RWPE2 (cell line): ENCODE measurements at regions not wholly inside any gene's neighbourhood (a gene's known extent, or its start where the extent isn't known, plus 50 kb on each side); places are given as distances from the start of the nearest gene placed in this dataset.

Experiments
- ATAC-seq: fragments of 200-7000 bp; cut with Tn5 transposase; 3 replicates; pipeline ENCODE4 v1.9.1; 2021; ENCODE audit warnings: low read depth
- DNase-seq: peaks from one replicate; pipeline ENCODE4 v3.0.0-alpha.2; 2020; ENCODE audit warnings: low spot score
- H3K27ac ChIP-seq: fragments of 450-650 bp; 2 replicates; pipeline ENCODE4 v1.5.1; 2017; ENCODE audit warnings: mild to moderate bottlenecking; ENCODE audit not compliant: poor library complexity, severe bottlenecking
- H3K27me3 ChIP-seq: fragments of 250-450 bp; sonication (Bioruptor Pico); 2 replicates; pipeline ENCODE4 v1.5.1; 2021; ENCODE audit warnings: mild to moderate bottlenecking, moderate library complexity; ENCODE audit not compliant: insufficient read depth, poor library complexity, severe bottlenecking
- H3K36me3 ChIP-seq: fragments of 250-450 bp; sonication (Bioruptor Pico); 2 replicates; pipeline ENCODE4 v1.5.1; 2020; ENCODE audit warnings: low read depth, mild to moderate bottlenecking, moderate library complexity
- H3K4me1 ChIP-seq: fragments of 250-450 bp; sonication (Bioruptor Pico); 2 replicates; pipeline ENCODE4 v1.5.1; 2021; ENCODE audit warnings: mild to moderate bottlenecking, moderate library complexity; ENCODE audit not compliant: insufficient read depth, poor library complexity, severe bottlenecking
- H3K4me3 ChIP-seq: fragments of 250-450 bp; sonication (Bioruptor Pico); 2 replicates; pipeline ENCODE4 v1.5.1; 2021; ENCODE audit warnings: mild to moderate bottlenecking, moderate library complexity; ENCODE audit not compliant: severe bottlenecking
- H3K9me3 ChIP-seq: fragments of 250-450 bp; sonication (Bioruptor Pico); 2 replicates; pipeline ENCODE4 v1.5.1; 2021; ENCODE audit warnings: mild to moderate bottlenecking, moderate library complexity; ENCODE audit not compliant: severe bottlenecking
- TF ChIP-seq, protein P1 (sequence below): fragments of 450-650 bp; IDR thresholded peaks from one replicate; pipeline ENCODE4 v1.5.1; 2017; ENCODE audit warnings: mild to moderate bottlenecking, moderate library complexity; ENCODE audit not compliant: poor library complexity, severe bottlenecking

DNA sequence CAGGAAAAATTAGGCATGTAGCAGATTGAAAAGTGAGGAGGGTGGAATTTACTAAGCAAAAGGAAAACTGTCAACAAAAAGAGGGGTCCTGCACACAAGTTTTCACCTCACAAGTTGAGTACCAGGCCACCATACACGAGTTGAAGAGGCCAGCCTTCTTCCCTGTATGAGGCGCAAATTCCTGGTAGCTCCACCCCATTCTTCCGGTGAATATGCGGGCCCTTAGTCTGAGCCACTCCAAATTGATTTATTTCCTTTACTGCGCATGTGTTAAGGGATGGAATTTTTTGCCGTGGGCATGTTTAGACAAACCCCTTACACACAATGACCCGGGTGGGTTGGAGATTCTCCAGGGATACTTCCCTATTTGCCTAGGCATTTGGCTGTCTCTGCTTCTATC, 942.1 kb upstream of the GRIA3 start:
- Histone ChIP-seq H3K36me3 (no peaks in the 10 kb centered on the region), H3K27ac (no peak overlapping the region), H3K27me3 (no peaks in the 10 kb centered on the region), H3K9me3 (no peaks in the 10 kb centered on the region), H3K4me1 (peaks cover 3% of the 10 kb centered on the region), H3K4me3 (no peak overlapping the region)
- DNase-seq: no peak
- no peak for ATAC-seq
- TF ChIP-seq, protein P1, sequence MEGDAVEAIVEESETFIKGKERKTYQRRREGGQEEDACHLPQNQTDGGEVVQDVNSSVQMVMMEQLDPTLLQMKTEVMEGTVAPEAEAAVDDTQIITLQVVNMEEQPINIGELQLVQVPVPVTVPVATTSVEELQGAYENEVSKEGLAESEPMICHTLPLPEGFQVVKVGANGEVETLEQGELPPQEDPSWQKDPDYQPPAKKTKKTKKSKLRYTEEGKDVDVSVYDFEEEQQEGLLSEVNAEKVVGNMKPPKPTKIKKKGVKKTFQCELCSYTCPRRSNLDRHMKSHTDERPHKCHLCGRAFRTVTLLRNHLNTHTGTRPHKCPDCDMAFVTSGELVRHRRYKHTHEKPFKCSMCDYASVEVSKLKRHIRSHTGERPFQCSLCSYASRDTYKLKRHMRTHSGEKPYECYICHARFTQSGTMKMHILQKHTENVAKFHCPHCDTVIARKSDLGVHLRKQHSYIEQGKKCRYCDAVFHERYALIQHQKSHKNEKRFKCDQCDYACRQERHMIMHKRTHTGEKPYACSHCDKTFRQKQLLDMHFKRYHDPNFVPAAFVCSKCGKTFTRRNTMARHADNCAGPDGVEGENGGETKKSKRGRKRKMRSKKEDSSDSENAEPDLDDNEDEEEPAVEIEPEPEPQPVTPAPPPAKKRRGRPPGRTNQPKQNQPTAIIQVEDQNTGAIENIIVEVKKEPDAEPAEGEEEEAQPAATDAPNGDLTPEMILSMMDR: no peak

DNA sequence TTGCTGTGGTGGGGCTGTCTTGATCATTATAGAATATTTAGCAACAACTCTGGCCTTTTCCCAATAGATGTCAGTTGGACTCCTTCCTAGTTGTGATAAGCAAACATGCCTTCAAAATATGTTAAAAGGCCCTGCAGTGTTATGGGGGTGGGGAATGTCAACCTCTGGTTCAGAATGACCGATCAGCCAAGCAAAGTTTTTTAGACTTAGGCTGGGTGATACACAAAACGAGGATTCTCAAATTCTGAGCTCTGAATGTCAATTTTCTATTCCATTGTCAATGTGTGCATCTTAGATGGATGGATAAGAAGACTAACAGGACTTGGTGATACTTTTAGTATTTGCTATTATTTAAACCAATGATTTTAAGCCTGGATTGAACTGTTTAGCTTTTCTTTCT, 940.0 kb upstream of the GRIA3 start:
- H3K9me3 ChIP-seq: no peaks in the 10 kb centered on the region
- H3K4me3 ChIP-seq: no peak overlapping the region
- H3K4me1 ChIP-seq: no peaks in the 10 kb centered on the region
- no peak overlapping the region for H3K27ac ChIP-seq
- TF ChIP-seq, protein P1: no peak
- ATAC-seq (no peak), DNase-seq (no peak)
- no peaks in the 10 kb centered on the region for H3K36me3 ChIP-seq
- H3K27me3 ChIP-seq: no peaks in the 10 kb centered on the region

DNA sequence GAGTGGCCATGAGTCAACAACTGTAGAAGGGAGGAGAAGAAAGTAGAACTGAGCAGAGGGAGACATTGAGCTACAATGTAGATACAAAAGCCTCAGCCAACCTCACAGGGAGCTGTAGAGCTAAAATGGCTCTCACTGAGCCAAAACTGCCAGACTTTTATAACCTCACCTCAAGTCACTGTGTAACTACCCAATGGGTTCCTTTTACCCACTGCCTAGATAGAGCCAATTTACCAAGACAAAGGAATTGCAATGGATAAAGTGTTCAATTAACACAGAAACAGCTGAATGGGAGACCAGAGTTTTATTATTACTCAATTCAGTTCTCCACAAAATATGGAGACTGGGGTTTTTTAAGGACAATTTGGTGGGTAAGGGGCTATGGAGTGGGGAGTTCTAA, 938.9 kb upstream of the GRIA3 start:
- TF ChIP-seq, protein P1: no peak
- ATAC-seq (no peak), DNase-seq (no peak)
- Histone ChIP-seq H3K4me1 (no peaks in the 10 kb centered on the region), H3K27me3 (no peaks in the 10 kb centered on the region), H3K36me3 (no peaks in the 10 kb centered on the region), H3K9me3 (no peaks in the 10 kb centered on the region), H3K4me3 (no peak overlapping the region), H3K27ac (no peak overlapping the region)

DNA sequence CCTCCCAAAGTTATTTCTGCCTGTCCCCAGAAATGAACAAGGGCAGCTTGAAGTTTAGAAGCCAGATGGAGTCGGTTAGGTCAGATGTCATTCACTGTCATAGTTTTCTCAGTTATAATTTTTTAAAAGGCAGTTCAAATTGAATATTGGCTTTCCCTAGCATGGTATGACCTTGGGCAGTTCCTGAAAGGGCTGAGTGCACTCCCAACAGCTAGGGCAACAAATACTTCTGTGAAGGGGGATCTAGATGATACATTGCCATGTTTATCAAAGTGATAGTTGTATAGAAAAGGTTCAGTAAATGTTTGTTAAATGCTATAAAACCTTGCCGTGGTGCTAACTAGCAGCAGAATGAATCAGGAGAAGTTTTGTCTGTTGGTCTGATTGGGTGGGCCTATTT, 938.1 kb upstream of the GRIA3 start:
- DNase-seq (no peak), ATAC-seq (no peak)
- H3K27me3 ChIP-seq: no peaks in the 10 kb centered on the region
- H3K9me3 ChIP-seq: no peaks in the 10 kb centered on the region
- no peak overlapping the region for H3K27ac ChIP-seq
- H3K4me1 ChIP-seq: no peaks in the 10 kb centered on the region
- TF ChIP-seq, protein P1: no peak
- no peak overlapping the region for H3K4me3 ChIP-seq
- no peaks in the 10 kb centered on the region for H3K36me3 ChIP-seq

DNA sequence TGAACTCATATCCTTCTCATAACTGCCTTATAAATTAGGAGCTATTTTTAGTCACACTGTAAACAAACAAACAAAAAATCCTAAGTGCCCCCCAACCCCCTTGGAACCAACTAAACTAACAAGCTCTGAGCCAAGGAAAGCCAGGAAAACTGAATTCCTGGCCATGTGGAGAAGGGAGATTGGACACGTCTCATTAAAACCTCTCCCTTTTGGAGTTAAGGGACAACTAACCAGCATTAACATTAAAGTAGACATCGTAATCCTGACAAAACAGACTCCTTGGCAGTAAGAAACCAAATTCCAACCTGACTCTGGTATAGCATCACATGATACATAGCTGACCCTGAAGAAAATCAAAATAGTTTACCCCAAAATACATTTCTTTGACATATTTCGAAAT, 937.1 kb upstream of the GRIA3 start:
- no peaks in the 10 kb centered on the region for H3K9me3 ChIP-seq
- DNase-seq (no peak), ATAC-seq (no peak)
- TF ChIP-seq, protein P1: no peak
- H3K27ac ChIP-seq: no peak overlapping the region
- H3K4me3 ChIP-seq: no peak overlapping the region
- H3K27me3 ChIP-seq: no peaks in the 10 kb centered on the region
- no peaks in the 10 kb centered on the region for H3K36me3 ChIP-seq
- H3K4me1 ChIP-seq: no peaks in the 10 kb centered on the region
